22Rv1 (cell line): ENCODE measurements at regions not wholly inside any gene's neighbourhood (a gene's known extent, or its start where the extent isn't known, plus 50 kb on each side); places are given as distances from the start of the nearest gene placed in this dataset.

Experiments used
- H3K27ac ChIP-seq: fragments of 450-650 bp; 2 replicates; pipeline ENCODE4 v1.5.1; 2017
- ZFX ChIP-seq: fragments of 450-650 bp; IDR thresholded peaks from 2 replicates; pipeline ENCODE4 v1.6.1; 2017; ENCODE audit warnings: antibody characterized with exemption, borderline replicate concordance
- TF ChIP-seq, protein P1 (sequence below): fragments of 450-650 bp; IDR thresholded peaks from 2 replicates; pipeline ENCODE4 v1.5.1; 2017; ENCODE audit warnings: mild to moderate bottlenecking

DNA sequence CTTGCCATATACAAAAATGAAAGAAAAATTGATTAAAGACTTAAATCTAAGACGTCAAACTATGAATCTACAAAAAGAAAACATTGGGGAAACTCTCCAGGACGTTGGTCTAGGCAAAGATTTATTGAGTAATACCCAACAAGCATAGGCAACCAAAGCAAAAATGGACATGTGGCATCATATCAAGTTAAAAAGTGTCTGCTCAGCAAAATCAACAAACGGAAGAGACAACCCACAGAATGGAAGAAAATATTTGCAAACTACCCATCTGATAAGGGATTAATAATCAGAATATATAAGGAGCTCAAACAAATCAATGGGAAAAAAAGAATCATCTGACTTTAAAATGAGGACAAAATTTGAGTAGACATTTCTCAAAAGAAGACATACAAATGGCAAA is 160.9 kb downstream of the DCLK3 start:
- TF ChIP-seq, protein P1, sequence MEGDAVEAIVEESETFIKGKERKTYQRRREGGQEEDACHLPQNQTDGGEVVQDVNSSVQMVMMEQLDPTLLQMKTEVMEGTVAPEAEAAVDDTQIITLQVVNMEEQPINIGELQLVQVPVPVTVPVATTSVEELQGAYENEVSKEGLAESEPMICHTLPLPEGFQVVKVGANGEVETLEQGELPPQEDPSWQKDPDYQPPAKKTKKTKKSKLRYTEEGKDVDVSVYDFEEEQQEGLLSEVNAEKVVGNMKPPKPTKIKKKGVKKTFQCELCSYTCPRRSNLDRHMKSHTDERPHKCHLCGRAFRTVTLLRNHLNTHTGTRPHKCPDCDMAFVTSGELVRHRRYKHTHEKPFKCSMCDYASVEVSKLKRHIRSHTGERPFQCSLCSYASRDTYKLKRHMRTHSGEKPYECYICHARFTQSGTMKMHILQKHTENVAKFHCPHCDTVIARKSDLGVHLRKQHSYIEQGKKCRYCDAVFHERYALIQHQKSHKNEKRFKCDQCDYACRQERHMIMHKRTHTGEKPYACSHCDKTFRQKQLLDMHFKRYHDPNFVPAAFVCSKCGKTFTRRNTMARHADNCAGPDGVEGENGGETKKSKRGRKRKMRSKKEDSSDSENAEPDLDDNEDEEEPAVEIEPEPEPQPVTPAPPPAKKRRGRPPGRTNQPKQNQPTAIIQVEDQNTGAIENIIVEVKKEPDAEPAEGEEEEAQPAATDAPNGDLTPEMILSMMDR: no peak
- TF ChIP-seq ZFX: no peak
- no peak overlapping the region for H3K27ac ChIP-seq

DNA sequence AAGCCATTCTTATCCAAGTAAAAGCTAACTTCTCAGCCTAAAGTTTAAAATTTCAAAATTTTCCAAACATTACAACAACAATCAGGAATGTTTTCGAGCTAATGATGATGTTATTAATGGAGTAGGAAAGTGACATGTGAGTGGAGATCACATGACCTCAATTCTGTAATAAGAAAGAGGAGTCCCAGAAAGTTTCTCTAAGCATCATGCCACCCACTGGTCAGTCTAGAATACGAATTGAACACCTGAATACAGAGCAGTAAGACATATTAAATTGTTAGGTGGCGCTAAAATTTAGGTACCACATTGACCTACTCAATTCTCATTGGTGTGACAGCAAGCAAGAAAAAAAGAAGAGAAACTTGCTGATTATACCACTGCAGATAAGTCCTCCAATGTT is 163.9 kb downstream of the DCLK3 start:
- H3K27ac ChIP-seq: no peak overlapping the region
- TF ChIP-seq, protein P1: no peak
- TF ChIP-seq ZFX: no peak
